H1 (cell line): ENCODE measurements at regions not wholly inside any gene's neighbourhood (a gene's known extent, or its start where the extent isn't known, plus 50 kb on each side); places are given as distances from the start of the nearest gene placed in this dataset.

Experiments used
- CTCF ChIA-PET: fragments of 300-600 bp; sonication (Branson Sonifier 250); formaldehyde crosslinking; loops from one replicate; lab custom pipeline; 2021; ENCODE audit not compliant: partially characterized antibody; lab: Charles Lee
- POLR2A ChIA-PET: fragments of 300-600 bp; sonication (Branson Sonifier 250); formaldehyde crosslinking; loops from one replicate; lab custom pipeline; 2021; ENCODE audit warnings: inconsistent platforms; ENCODE audit not compliant: partially characterized antibody; lab: Charles Lee
- DNase-seq, 2 experiments: peaks; one replicate each; pipeline versions ENCODE4 v3.0.0 to v3.0.0-alpha.2; 2010 to 2022; ENCODE audit warnings: low spot score in 2 of 2, low read depth in 1 of 2, mixed read lengths in 1 of 2
- FAIRE-seq: peaks from 2 replicates; lab custom pipeline; 2011; peaks lifted over from hg19 to GRCh38; lab: Jason Lieb, UNC
- H2AFZ ChIP-seq: 2 replicates; pipeline ENCODE4 v1.8.1; 2012; ENCODE audit warnings: low read length, inconsistent platforms
- H2AK5ac ChIP-seq: 2 replicates; pipeline ENCODE4 v1.6.1; 2013; ENCODE audit warnings: low read depth, low read length
- H2BK120ac ChIP-seq: replicated peaks from 2 replicates; pipeline ENCODE3; 2013; ENCODE audit warnings: low read depth, low read length, inconsistent platforms
- H2BK12ac ChIP-seq: 2 replicates; pipeline ENCODE4 v1.6.1; 2013; ENCODE audit warnings: low read depth, low read length
- H2BK15ac ChIP-seq: 2 replicates; pipeline ENCODE4 v1.6.1; 2013; ENCODE audit warnings: low read length
- H2BK20ac ChIP-seq: 2 replicates; pipeline ENCODE4 v1.6.1; 2013; ENCODE audit warnings: low read length
- H2BK5ac ChIP-seq: 2 replicates; pipeline ENCODE4 v1.6.1; 2013; ENCODE audit warnings: low read depth, low read length
- H3K14ac ChIP-seq: 2 replicates; pipeline ENCODE4 v1.6.1; 2013; ENCODE audit warnings: inconsistent platforms; ENCODE audit not compliant: insufficient read length
- H3K18ac ChIP-seq: 2 replicates; pipeline ENCODE4 v1.6.1; 2013; ENCODE audit warnings: low read length; ENCODE audit errors: extremely low read depth
- H3K23ac ChIP-seq: 2 replicates; pipeline ENCODE4 v1.6.1; 2013; ENCODE audit warnings: inconsistent platforms; ENCODE audit not compliant: insufficient read length
- H3K23me2 ChIP-seq: 2 replicates; pipeline ENCODE4 v1.6.1; 2013; ENCODE audit warnings: low read depth, low read length
- H3K27ac ChIP-seq: 2 replicates; pipeline ENCODE4 v1.6.1; 2011; ENCODE audit warnings: low read depth, low read length, inconsistent platforms
- H3K27me3 ChIP-seq, 4 experiments: replicated peaks in 1 of 4; 1 replicate in 1 of 4; 2 replicates in 3 of 4; pipeline versions ENCODE4 v1.6.1 to v1.8.1; 2011 to 2013; ENCODE audit warnings: low read length in 3 of 4, mild to moderate bottlenecking in 3 of 4, inconsistent platforms in 2 of 4, mixed read lengths in 2 of 4, moderate library complexity in 1 of 4; ENCODE audit not compliant: control insufficient read depth in 3 of 4, insufficient read depth in 3 of 4; ENCODE audit errors: extremely low read depth in 1 of 4
- H3K36me3 ChIP-seq, 4 experiments: 2 replicates each; pipeline versions ENCODE4 v1.6.1 to v1.8.1; 2011 to 2013; ENCODE audit warnings: mild to moderate bottlenecking in 4 of 4, low read length in 3 of 4, moderate library complexity in 2 of 4, control low read depth in 1 of 4, inconsistent platforms in 1 of 4; ENCODE audit not compliant: insufficient read depth in 4 of 4, control insufficient read depth in 2 of 4
- H3K4ac ChIP-seq: replicated peaks from 2 replicates; pipeline ENCODE3; 2013; ENCODE audit warnings: low read length, low read depth, mixed read lengths, inconsistent platforms; ENCODE audit not compliant: insufficient read length
- H3K4me1 ChIP-seq, 4 experiments: replicated peaks in 1 of 4; 1 replicate in 1 of 4; 2 replicates in 3 of 4; pipeline versions ENCODE4 v1.6.1 to v1.8.1; 2011 to 2013; ENCODE audit warnings: low read length in 3 of 4, inconsistent platforms in 2 of 4, mixed read lengths in 1 of 4; ENCODE audit not compliant: insufficient read depth in 4 of 4, control insufficient read depth in 3 of 4
- H3K4me2 ChIP-seq, 2 experiments: 2 replicates each; pipeline versions ENCODE4 v1.6.1 to v1.8.1; 2011 to 2013; ENCODE audit warnings: low read depth in 2 of 2, low read length in 2 of 2, control low read depth in 1 of 2, inconsistent platforms in 1 of 2, mild to moderate bottlenecking in 1 of 2; ENCODE audit not compliant: insufficient read depth in 1 of 2
- H3K4me3 ChIP-seq, 4 experiments: fragments of 200-600, 300-600 bp in 1 of 4; sonication (generic), shearing (Covaris generic), sonication (Bioruptor Twin) in 1 of 4; 2 replicates each; pipeline versions ENCODE4 v1.5.1 to v1.8.1; 2011 to 2016; ENCODE audit warnings: low read length in 4 of 4, low read depth in 3 of 4, control low read depth in 2 of 4, inconsistent platforms in 2 of 4, mild to moderate bottlenecking in 2 of 4, mixed read lengths in 1 of 4, moderate library complexity in 1 of 4; ENCODE audit not compliant: insufficient read depth in 2 of 4; ENCODE audit errors: extremely low read depth in 1 of 4
- H3K56ac ChIP-seq: replicated peaks from 2 replicates; pipeline ENCODE3; 2013; ENCODE audit warnings: low read depth, mild to moderate bottlenecking, mixed read lengths, low read length, inconsistent platforms; ENCODE audit not compliant: insufficient read length
- H3K79me1 ChIP-seq: 2 replicates; pipeline ENCODE4 v1.6.1; 2013; ENCODE audit warnings: low read depth, low read length, control low read depth
- H3K79me2 ChIP-seq, 2 experiments: 2 replicates each; pipeline versions ENCODE4 v1.6.1 to v1.8.1; 2012 to 2013; ENCODE audit warnings: low read length in 2 of 2, mild to moderate bottlenecking in 2 of 2, inconsistent platforms in 1 of 2; ENCODE audit not compliant: insufficient read depth in 2 of 2, control insufficient read depth in 1 of 2
- H3K9ac ChIP-seq, 4 experiments: replicated peaks in 1 of 4; 1 replicate in 1 of 4; 2 replicates in 3 of 4; pipeline versions ENCODE4 v1.6.1 to v1.8.1; 2011 to 2013; ENCODE audit warnings: low read depth in 3 of 4, low read length in 3 of 4, control low read depth in 2 of 4, mild to moderate bottlenecking in 2 of 4, moderate library complexity in 2 of 4, inconsistent platforms in 1 of 4; ENCODE audit errors: extremely low read depth in 1 of 4
- H3K9me3 ChIP-seq, 2 experiments: 2 replicates each; pipeline versions ENCODE4 v1.6.1 to v1.8.1; 2012 to 2013; ENCODE audit warnings: mild to moderate bottlenecking in 2 of 2, moderate library complexity in 2 of 2, control low read depth in 1 of 2, inconsistent platforms in 1 of 2, low read depth in 1 of 2, low read length in 1 of 2, mixed read lengths in 1 of 2; ENCODE audit not compliant: insufficient read depth in 2 of 2
- H4K20me1 ChIP-seq, 2 experiments: replicated peaks in 1 of 2; 2 replicates each; pipeline versions ENCODE3 to v1.8.1; 2011 to 2013; ENCODE audit warnings: inconsistent platforms in 2 of 2, low read length in 2 of 2, mild to moderate bottlenecking in 1 of 2; ENCODE audit not compliant: insufficient read depth in 2 of 2, control insufficient read depth in 1 of 2
- H4K5ac ChIP-seq: 2 replicates; pipeline ENCODE4 v1.6.1; 2013; ENCODE audit warnings: low read length, low read depth, mixed read lengths, inconsistent platforms; ENCODE audit not compliant: insufficient read length
- H4K8ac ChIP-seq: 2 replicates; pipeline ENCODE4 v1.8.0; 2013; ENCODE audit warnings: mild to moderate bottlenecking, moderate library complexity, low read length, inconsistent platforms; ENCODE audit not compliant: insufficient read depth; ENCODE audit errors: extremely low read depth
- H4K91ac ChIP-seq: replicated peaks from 2 replicates; pipeline ENCODE3; 2013; ENCODE audit warnings: low read length, mixed read lengths, inconsistent platforms; ENCODE audit not compliant: insufficient read length
- ATF2 ChIP-seq: IDR thresholded peaks from 2 replicates; pipeline ENCODE4 v1.6.1; 2012; ENCODE audit warnings: low read length, inconsistent platforms
- CEBPB ChIP-seq: IDR thresholded peaks from 2 replicates; pipeline ENCODE4 v1.6.1; 2012; ENCODE audit warnings: low read depth, low read length
- CHD2 ChIP-seq: IDR thresholded peaks from 2 replicates; pipeline ENCODE4 v1.6.1; 2012; ENCODE audit warnings: low read length, improper control_type of control experiment
- E2F6 ChIP-seq: IDR thresholded peaks from 2 replicates; pipeline ENCODE4 v1.6.1; 2012; ENCODE audit warnings: inconsistent platforms
- HDAC2 ChIP-seq, 2 experiments: fragments of 300-600 bp in 1 of 2; sonication (generic) in 1 of 2; IDR thresholded peaks; 2 replicates each; pipeline ENCODE4 v1.6.1; 2011 to 2012; ENCODE audit warnings: low read depth in 2 of 2, low read length in 2 of 2, mild to moderate bottlenecking in 2 of 2, moderate library complexity in 2 of 2, borderline replicate concordance in 1 of 2, inconsistent platforms in 1 of 2
- HDAC6 ChIP-seq: IDR thresholded peaks from one replicate; pipeline ENCODE4 v1.7.1; 2012; ENCODE audit warnings: low read depth, mild to moderate bottlenecking, inconsistent platforms, low read length, moderate library complexity
- KDM4A ChIP-seq: IDR thresholded peaks from one replicate; pipeline ENCODE4 v1.7.1; 2012; ENCODE audit warnings: low read depth, mild to moderate bottlenecking, moderate library complexity, low read length, inconsistent platforms; ENCODE audit not compliant: severe bottlenecking
- KDM5A ChIP-seq: fragments of 200-600 bp; IDR thresholded peaks from 2 replicates; pipeline ENCODE4 v1.7.1; 2012; ENCODE audit warnings: mild to moderate bottlenecking, low read length, inconsistent platforms, mixed read lengths
- POLR2A ChIP-seq, 2 experiments: IDR thresholded peaks; 1 replicate in 1 of 2; 2 replicates in 1 of 2; pipeline ENCODE4 v1.6.1; 2011; ENCODE audit warnings: low read depth in 2 of 2, low read length in 2 of 2, mild to moderate bottlenecking in 2 of 2; ENCODE audit errors: control extremely low read depth in 1 of 2
- POU5F1 ChIP-seq: IDR thresholded peaks from 2 replicates; pipeline ENCODE4 v1.6.1; 2011; ENCODE audit warnings: low read depth, mild to moderate bottlenecking, low read length, moderate library complexity
- RNF2 ChIP-seq: fragments of 200-900, 300-1000 bp; sonication (generic); IDR thresholded peaks from 2 replicates; pipeline ENCODE4 v1.7.1; 2016; ENCODE audit warnings: borderline replicate concordance, low read depth, mild to moderate bottlenecking, antibody characterized with exemption, low read length; ENCODE audit not compliant: poor library complexity, severe bottlenecking; ENCODE audit errors: missing control alignments
- SP2 ChIP-seq: IDR thresholded peaks from 2 replicates; pipeline ENCODE4 v1.6.1; 2012; ENCODE audit warnings: mild to moderate bottlenecking, low read length, inconsistent platforms
- ZNF274 ChIP-seq: IDR thresholded peaks from 2 replicates; pipeline ENCODE4 v1.7.0; 2012; ENCODE audit warnings: low read length, borderline replicate concordance; ENCODE audit errors: extremely low read depth
- WGBS, 2 experiments: shearing (Covaris generic) in 1 of 2; methylation state at CpG; one replicate each; pipeline versions ENCODE4 v1.1.6 to v1.1.7; 2013 to 2015; ENCODE audit warnings: low lambda C conversion rate in 2 of 2, mixed read lengths in 2 of 2, inconsistent platforms in 1 of 2, low coverage in 1 of 2, missing lambda C conversion rate in 1 of 2; ENCODE audit not compliant: insufficient replicate concordance in 2 of 2, insufficient coverage in 1 of 2, insufficient read length in 1 of 2; ENCODE audit errors: extremely low coverage in 1 of 2, missing lambda C conversion rate in 1 of 2; 5-methylcytosine and 5-hydroxymethylcytosine counted together

- Histone ChIP-seq H3K79me1 (no peaks in the 10 kb centered on the region), H2BK20ac (no peak overlapping the region), H3K18ac (no peak overlapping the region), H3K23ac (no peak overlapping the region), H3K79me2 (no peaks in the 10 kb centered on the region), H3K27ac (no peak overlapping the region), H2AFZ (no peak overlapping the region), H4K20me1 (no peaks in the 10 kb centered on the region), H4K91ac (no peak overlapping the region), H2AK5ac (no peak overlapping the region), H4K5ac (no peak overlapping the region), H3K4me1 (no peaks in the 10 kb centered on the region), H2BK15ac (no peak overlapping the region), H3K23me2 (no peaks in the 10 kb centered on the region), H3K9ac (no peak overlapping the region), H3K4me3 (no peak overlapping the region), H3K9me3 (no peaks in the 10 kb centered on the region), H3K4me2 (no peak overlapping the region), H3K27me3 (no peaks in the 10 kb centered on the region), H3K36me3 (no peaks in the 10 kb centered on the region), H2BK12ac (no peak overlapping the region), H3K14ac (no peak overlapping the region), H2BK5ac (no peak overlapping the region), H3K56ac (no peak overlapping the region), H3K4ac (no peak overlapping the region), H2BK120ac (no peak overlapping the region), H4K8ac (no peak overlapping the region)
- ChIA-PET CTCF (interaction anchor here (0.6 kb wide), 1 partner anchor 1150 kb away, joined by 3 read pairs; no protein-coding TSS in a partner anchor), POLR2A (no interaction called here)
- 86% methylated on average over 2 of the region's 2 CpGs; no CpG with 5 or more reads in 1 of the 2 experiments for WGBS, 2 experiments
- FAIRE-seq (peak; percentile 58), DNase-seq (no peak)
- TF ChIP-seq POLR2A (IDR thresholded peaks at IDR 0.05; ENCODE audit: control extremely low read depth in 1 of 2, low read depth in 2 of 2, low read length in 2 of 2) (no peak), POU5F1 (no peak), KDM4A (no peak), CEBPB (no peak), CHD2 (no peak), RNF2 (no peak), HDAC6 (no peak), ATF2 (no peak), HDAC2 (IDR thresholded peaks at IDR 0.05; ENCODE audit: borderline replicate concordance in 1 of 2, low read depth in 2 of 2, low read length in 2 of 2) (no peak), E2F6 (no peak), ZNF274 (no peak), SP2 (no peak), KDM5A (no peak)
Measured at GRCh38 chrX:82412858-82413257, 1095.2 kb upstream of the POU3F4 start.
